H1 (cell line): ENCODE measurements at regions not wholly inside any gene's neighbourhood (a gene's known extent, or its start where the extent isn't known, plus 50 kb on each side); places are given as distances from the start of the nearest gene placed in this dataset.

ENCODE experiments used
- CTCF ChIA-PET: fragments of 300-600 bp; sonication (Branson Sonifier 250); formaldehyde crosslinking; loops from one replicate; lab custom pipeline; 2021; ENCODE audit not compliant: partially characterized antibody; lab: Charles Lee
- POLR2A ChIA-PET: fragments of 300-600 bp; sonication (Branson Sonifier 250); formaldehyde crosslinking; loops from one replicate; lab custom pipeline; 2021; ENCODE audit warnings: inconsistent platforms; ENCODE audit not compliant: partially characterized antibody; lab: Charles Lee
- DNase-seq, 2 experiments: peaks; one replicate each; pipeline versions ENCODE4 v3.0.0 to v3.0.0-alpha.2; 2010 to 2022; ENCODE audit warnings: low spot score in 2 of 2, low read depth in 1 of 2, mixed read lengths in 1 of 2
- FAIRE-seq: peaks from 2 replicates; lab custom pipeline; 2011; peaks lifted over from hg19 to GRCh38; lab: Jason Lieb, UNC
- H2AFZ ChIP-seq: 2 replicates; pipeline ENCODE4 v1.8.1; 2012; ENCODE audit warnings: low read length, inconsistent platforms
- H2AK5ac ChIP-seq: 2 replicates; pipeline ENCODE4 v1.6.1; 2013; ENCODE audit warnings: low read depth, low read length
- H2BK120ac ChIP-seq: replicated peaks from 2 replicates; pipeline ENCODE3; 2013; ENCODE audit warnings: low read depth, low read length, inconsistent platforms
- H2BK12ac ChIP-seq: 2 replicates; pipeline ENCODE4 v1.6.1; 2013; ENCODE audit warnings: low read depth, low read length
- H2BK15ac ChIP-seq: 2 replicates; pipeline ENCODE4 v1.6.1; 2013; ENCODE audit warnings: low read length
- H2BK20ac ChIP-seq: 2 replicates; pipeline ENCODE4 v1.6.1; 2013; ENCODE audit warnings: low read length
- H2BK5ac ChIP-seq: 2 replicates; pipeline ENCODE4 v1.6.1; 2013; ENCODE audit warnings: low read depth, low read length
- H3K14ac ChIP-seq: 2 replicates; pipeline ENCODE4 v1.6.1; 2013; ENCODE audit warnings: inconsistent platforms; ENCODE audit not compliant: insufficient read length
- H3K18ac ChIP-seq: 2 replicates; pipeline ENCODE4 v1.6.1; 2013; ENCODE audit warnings: low read length; ENCODE audit errors: extremely low read depth
- H3K23ac ChIP-seq: 2 replicates; pipeline ENCODE4 v1.6.1; 2013; ENCODE audit warnings: inconsistent platforms; ENCODE audit not compliant: insufficient read length
- H3K23me2 ChIP-seq: 2 replicates; pipeline ENCODE4 v1.6.1; 2013; ENCODE audit warnings: low read depth, low read length
- H3K27ac ChIP-seq: 2 replicates; pipeline ENCODE4 v1.6.1; 2011; ENCODE audit warnings: low read depth, low read length, inconsistent platforms
- H3K27me3 ChIP-seq, 4 experiments: replicated peaks in 1 of 4; 1 replicate in 1 of 4; 2 replicates in 3 of 4; pipeline versions ENCODE4 v1.6.1 to v1.8.1; 2011 to 2013; ENCODE audit warnings: low read length in 3 of 4, mild to moderate bottlenecking in 3 of 4, inconsistent platforms in 2 of 4, mixed read lengths in 2 of 4, moderate library complexity in 1 of 4; ENCODE audit not compliant: control insufficient read depth in 3 of 4, insufficient read depth in 3 of 4; ENCODE audit errors: extremely low read depth in 1 of 4
- H3K36me3 ChIP-seq, 4 experiments: 2 replicates each; pipeline versions ENCODE4 v1.6.1 to v1.8.1; 2011 to 2013; ENCODE audit warnings: mild to moderate bottlenecking in 4 of 4, low read length in 3 of 4, moderate library complexity in 2 of 4, control low read depth in 1 of 4, inconsistent platforms in 1 of 4; ENCODE audit not compliant: insufficient read depth in 4 of 4, control insufficient read depth in 2 of 4
- H3K4ac ChIP-seq: replicated peaks from 2 replicates; pipeline ENCODE3; 2013; ENCODE audit warnings: low read length, low read depth, mixed read lengths, inconsistent platforms; ENCODE audit not compliant: insufficient read length
- H3K4me1 ChIP-seq, 4 experiments: replicated peaks in 1 of 4; 1 replicate in 1 of 4; 2 replicates in 3 of 4; pipeline versions ENCODE4 v1.6.1 to v1.8.1; 2011 to 2013; ENCODE audit warnings: low read length in 3 of 4, inconsistent platforms in 2 of 4, mixed read lengths in 1 of 4; ENCODE audit not compliant: insufficient read depth in 4 of 4, control insufficient read depth in 3 of 4
- H3K4me2 ChIP-seq, 2 experiments: 2 replicates each; pipeline versions ENCODE4 v1.6.1 to v1.8.1; 2011 to 2013; ENCODE audit warnings: low read depth in 2 of 2, low read length in 2 of 2, control low read depth in 1 of 2, inconsistent platforms in 1 of 2, mild to moderate bottlenecking in 1 of 2; ENCODE audit not compliant: insufficient read depth in 1 of 2
- H3K4me3 ChIP-seq, 4 experiments: fragments of 200-600, 300-600 bp in 1 of 4; sonication (generic), shearing (Covaris generic), sonication (Bioruptor Twin) in 1 of 4; 2 replicates each; pipeline versions ENCODE4 v1.5.1 to v1.8.1; 2011 to 2016; ENCODE audit warnings: low read length in 4 of 4, low read depth in 3 of 4, control low read depth in 2 of 4, inconsistent platforms in 2 of 4, mild to moderate bottlenecking in 2 of 4, mixed read lengths in 1 of 4, moderate library complexity in 1 of 4; ENCODE audit not compliant: insufficient read depth in 2 of 4; ENCODE audit errors: extremely low read depth in 1 of 4
- H3K56ac ChIP-seq: replicated peaks from 2 replicates; pipeline ENCODE3; 2013; ENCODE audit warnings: low read depth, mild to moderate bottlenecking, mixed read lengths, low read length, inconsistent platforms; ENCODE audit not compliant: insufficient read length
- H3K79me1 ChIP-seq: 2 replicates; pipeline ENCODE4 v1.6.1; 2013; ENCODE audit warnings: low read depth, low read length, control low read depth
- H3K79me2 ChIP-seq, 2 experiments: 2 replicates each; pipeline versions ENCODE4 v1.6.1 to v1.8.1; 2012 to 2013; ENCODE audit warnings: low read length in 2 of 2, mild to moderate bottlenecking in 2 of 2, inconsistent platforms in 1 of 2; ENCODE audit not compliant: insufficient read depth in 2 of 2, control insufficient read depth in 1 of 2
- H3K9ac ChIP-seq, 4 experiments: replicated peaks in 1 of 4; 1 replicate in 1 of 4; 2 replicates in 3 of 4; pipeline versions ENCODE4 v1.6.1 to v1.8.1; 2011 to 2013; ENCODE audit warnings: low read depth in 3 of 4, low read length in 3 of 4, control low read depth in 2 of 4, mild to moderate bottlenecking in 2 of 4, moderate library complexity in 2 of 4, inconsistent platforms in 1 of 4; ENCODE audit errors: extremely low read depth in 1 of 4
- H3K9me3 ChIP-seq, 2 experiments: 2 replicates each; pipeline versions ENCODE4 v1.6.1 to v1.8.1; 2012 to 2013; ENCODE audit warnings: mild to moderate bottlenecking in 2 of 2, moderate library complexity in 2 of 2, control low read depth in 1 of 2, inconsistent platforms in 1 of 2, low read depth in 1 of 2, low read length in 1 of 2, mixed read lengths in 1 of 2; ENCODE audit not compliant: insufficient read depth in 2 of 2
- H4K20me1 ChIP-seq, 2 experiments: replicated peaks in 1 of 2; 2 replicates each; pipeline versions ENCODE3 to v1.8.1; 2011 to 2013; ENCODE audit warnings: inconsistent platforms in 2 of 2, low read length in 2 of 2, mild to moderate bottlenecking in 1 of 2; ENCODE audit not compliant: insufficient read depth in 2 of 2, control insufficient read depth in 1 of 2
- H4K5ac ChIP-seq: 2 replicates; pipeline ENCODE4 v1.6.1; 2013; ENCODE audit warnings: low read length, low read depth, mixed read lengths, inconsistent platforms; ENCODE audit not compliant: insufficient read length
- H4K8ac ChIP-seq: 2 replicates; pipeline ENCODE4 v1.8.0; 2013; ENCODE audit warnings: mild to moderate bottlenecking, moderate library complexity, low read length, inconsistent platforms; ENCODE audit not compliant: insufficient read depth; ENCODE audit errors: extremely low read depth
- H4K91ac ChIP-seq: replicated peaks from 2 replicates; pipeline ENCODE3; 2013; ENCODE audit warnings: low read length, mixed read lengths, inconsistent platforms; ENCODE audit not compliant: insufficient read length
- FOSL1 ChIP-seq: IDR thresholded peaks from 2 replicates; pipeline ENCODE4 v1.6.1; 2011; ENCODE audit warnings: mild to moderate bottlenecking, low read depth, low read length, moderate library complexity; ENCODE audit not compliant: insufficient read depth
- KDM5A ChIP-seq: fragments of 200-600 bp; IDR thresholded peaks from 2 replicates; pipeline ENCODE4 v1.7.1; 2012; ENCODE audit warnings: mild to moderate bottlenecking, low read length, inconsistent platforms, mixed read lengths
- MAX ChIP-seq: IDR thresholded peaks from 2 replicates; pipeline ENCODE4 v1.6.1; 2012; ENCODE audit warnings: inconsistent platforms
- NANOG ChIP-seq: IDR thresholded peaks from 2 replicates; pipeline ENCODE4 v1.6.1; 2011; ENCODE audit warnings: low read length, low read depth, mild to moderate bottlenecking, inconsistent platforms; ENCODE audit not compliant: insufficient read depth, poor library complexity, severe bottlenecking
- SAP30 ChIP-seq: fragments of 300-600 bp; sonication (generic); IDR thresholded peaks from 2 replicates; pipeline ENCODE4 v1.7.1; 2012; ENCODE audit warnings: low read length, moderate library complexity, mild to moderate bottlenecking, inconsistent platforms; ENCODE audit not compliant: insufficient read depth, insufficient replicate concordance
- WGBS, 2 experiments: shearing (Covaris generic) in 1 of 2; methylation state at CpG; one replicate each; pipeline versions ENCODE4 v1.1.6 to v1.1.7; 2013 to 2015; ENCODE audit warnings: low lambda C conversion rate in 2 of 2, mixed read lengths in 2 of 2, inconsistent platforms in 1 of 2, low coverage in 1 of 2, missing lambda C conversion rate in 1 of 2; ENCODE audit not compliant: insufficient replicate concordance in 2 of 2, insufficient coverage in 1 of 2, insufficient read length in 1 of 2; ENCODE audit errors: extremely low coverage in 1 of 2, missing lambda C conversion rate in 1 of 2; 5-methylcytosine and 5-hydroxymethylcytosine counted together

DNA sequence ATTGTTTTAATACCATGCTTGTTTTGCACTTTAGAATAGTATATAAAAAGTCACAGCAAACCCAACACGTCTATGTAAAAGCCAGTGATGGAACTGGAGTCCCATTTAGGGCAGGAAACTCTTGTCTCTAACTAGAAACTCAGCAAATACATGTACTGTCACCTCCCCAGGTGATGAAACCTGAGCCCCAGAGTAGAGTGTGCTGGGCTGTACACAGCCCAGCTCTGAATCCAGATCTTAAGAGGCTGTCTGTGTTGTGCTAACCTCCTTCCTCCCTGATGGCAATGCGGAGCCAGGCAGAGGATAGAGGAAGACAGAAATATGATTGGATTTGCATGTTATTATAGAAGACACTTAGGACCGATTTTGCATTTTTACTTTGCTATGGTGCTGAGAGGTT lies 317.5 kb upstream of the TRIB2 start:
- DNase-seq (no peak), FAIRE-seq (no peak)
- Histone ChIP-seq H2AFZ (no peak overlapping the region), H2BK120ac (no peak overlapping the region), H2BK5ac (no peak overlapping the region), H3K79me2 (no peaks in the 10 kb centered on the region), H3K27me3 (no peaks in the 10 kb centered on the region), H3K9me3 (peaks cover 23 to 27% of the 10 kb centered on the region in 2 experiments), H3K4me2 (no peak overlapping the region), H2BK12ac (no peak overlapping the region), H3K23me2 (no peaks in the 10 kb centered on the region), H4K5ac (no peak overlapping the region), H4K20me1 (no peaks in the 10 kb centered on the region), H3K56ac (no peak overlapping the region), H3K27ac (no peak overlapping the region), H3K4me3 (no peak overlapping the region), H2AK5ac (no peak overlapping the region), H3K23ac (no peak overlapping the region), H3K14ac (no peak overlapping the region), H3K4ac (no peak overlapping the region), H3K79me1 (no peaks in the 10 kb centered on the region), H3K18ac (no peak overlapping the region), H3K9ac (no peak overlapping the region), H4K8ac (no peak overlapping the region), H2BK15ac (no peak overlapping the region), H3K4me1 (peaks cover 0 to 8% (median 1%) of the 10 kb centered on the region in 4 experiments; a peak in 2 of 7 replicates), H3K36me3 (peaks cover 0 to 3% (median 0%) of the 10 kb centered on the region in 4 experiments; a peak in 1 of 8 replicates), H2BK20ac (0 out of 2 replicates have a peak overlapping the region, but pooled peaks have one; percentile 34), H4K91ac (no peak overlapping the region)
- ChIA-PET CTCF (no interaction called here), POLR2A (no interaction called here)
- 89% methylated on average over 3 of the region's 3 CpGs; no CpG with 5 or more reads in 1 of the 2 experiments for WGBS, 2 experiments
- TF ChIP-seq SAP30 (no peak), FOSL1 (no peak), KDM5A (no peak), MAX (no peak), NANOG (no peak)
